HG03135 (cell line): ENCODE measurements at regions not wholly inside any gene's neighbourhood (a gene's known extent, or its start where the extent isn't known, plus 50 kb on each side); places are given as distances from the start of the nearest gene placed in this dataset.

ENCODE experiments used
- ATAC-seq: cut with Tn5 transposase; IDR thresholded peaks from one replicate; pipeline ENCODE4 v1.9.1; 2021; ENCODE audit warnings: mild to moderate bottlenecking, moderate library complexity; ENCODE audit not compliant: unreplicated experiment

DNA sequence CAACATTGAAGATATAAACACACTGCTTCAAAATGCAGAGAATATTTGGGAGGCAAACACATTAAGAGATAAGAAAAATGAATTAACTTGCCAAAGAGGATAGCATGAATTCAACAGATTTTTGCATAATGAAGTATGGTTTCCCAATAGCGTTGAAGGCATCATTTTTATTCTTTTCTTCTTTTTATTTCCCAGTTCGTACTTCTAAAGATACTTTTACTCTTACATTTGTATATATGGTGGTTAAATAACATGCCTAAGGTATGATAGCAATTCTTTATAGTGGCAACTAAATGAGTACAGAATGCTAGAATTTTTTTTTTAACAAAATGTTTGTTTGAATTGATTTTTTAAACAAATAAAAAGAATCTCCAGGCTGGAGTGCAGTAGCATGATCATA, 473.4 kb upstream of the MARCKS start:
- no peak for ATAC-seq

DNA sequence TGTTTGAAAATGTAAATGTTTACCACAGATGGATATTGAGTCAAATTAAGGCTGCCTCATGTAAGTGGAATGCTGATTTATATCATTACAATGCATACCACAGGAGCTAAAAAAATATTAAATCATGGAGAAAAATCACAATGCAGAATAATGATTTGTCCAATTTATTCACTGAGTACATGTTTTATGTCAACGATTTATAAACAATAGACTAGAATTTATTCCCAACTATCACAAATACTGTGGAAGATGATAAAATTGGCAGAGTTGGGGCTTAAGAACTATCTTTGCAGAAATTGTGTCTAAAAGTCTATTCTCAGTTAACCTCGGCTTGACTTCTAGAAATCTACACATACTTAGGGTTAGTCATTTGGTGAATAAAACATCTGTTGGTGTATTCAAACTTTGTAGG, 472.1 kb upstream of the MARCKS start:
- no peak for ATAC-seq

DNA sequence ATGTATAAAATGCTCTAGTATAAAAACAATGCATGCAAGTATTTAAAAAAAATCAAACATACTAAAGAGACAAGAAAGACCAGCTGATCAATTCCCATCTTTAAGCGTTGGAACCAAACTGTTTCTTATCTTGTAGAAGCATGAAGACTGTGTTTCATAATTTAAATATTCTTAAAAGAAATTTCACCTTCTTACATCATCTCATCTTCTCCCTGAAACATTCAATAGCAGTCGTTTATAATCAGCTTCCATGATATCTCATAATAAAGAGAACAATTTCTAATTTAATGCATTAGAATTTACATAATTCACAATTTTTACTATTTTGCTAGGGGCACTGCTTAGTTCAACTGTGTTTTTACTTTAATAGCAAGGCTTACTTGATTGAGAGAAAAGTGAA, 468.1 kb upstream of the MARCKS start:
- ATAC-seq = no peak

DNA sequence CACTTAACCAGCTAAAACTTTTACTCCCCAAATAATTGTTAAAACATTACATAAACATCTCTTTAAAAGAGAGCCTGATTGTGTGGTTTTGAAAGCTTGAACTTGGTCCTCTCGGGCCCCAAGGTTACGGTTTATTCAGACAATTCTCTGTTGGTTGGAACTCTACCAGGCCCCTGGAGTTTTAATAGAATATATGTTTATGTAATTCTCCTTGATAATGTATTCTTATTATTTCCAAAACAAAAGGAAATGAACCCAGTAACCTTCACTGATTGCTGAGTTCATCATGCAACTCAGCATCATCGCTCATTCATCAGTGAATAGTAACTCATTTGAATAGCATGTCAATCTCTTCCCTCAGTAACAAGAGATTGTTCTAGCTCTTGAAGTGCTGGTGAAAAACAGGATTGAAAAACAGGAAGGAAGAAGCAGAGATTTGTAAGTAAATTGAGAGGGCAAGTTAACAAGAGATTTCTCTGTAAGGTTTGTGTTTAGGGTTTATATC, 464.5 kb upstream of the MARCKS start:
- no peak for ATAC-seq

DNA sequence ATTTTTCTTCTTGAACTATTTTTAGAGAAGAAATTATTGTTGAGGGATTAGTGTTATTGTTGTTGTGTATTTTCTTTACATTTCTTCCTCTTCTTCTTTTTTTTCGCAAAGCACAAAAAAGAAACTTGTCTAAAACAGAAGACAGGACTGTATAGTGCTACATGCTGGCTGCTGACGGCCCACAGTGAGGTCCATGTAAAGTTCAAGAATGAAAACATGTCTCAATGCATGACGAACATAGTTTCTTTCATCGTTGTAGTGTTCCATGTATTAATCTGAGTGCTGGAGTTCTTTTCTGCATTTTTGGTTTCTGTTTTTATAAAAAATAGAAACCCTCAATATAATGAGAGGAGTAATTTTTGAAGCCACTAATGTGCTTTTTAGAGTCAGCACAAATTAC, 462.9 kb upstream of the MARCKS start:
- no peak for ATAC-seq

DNA sequence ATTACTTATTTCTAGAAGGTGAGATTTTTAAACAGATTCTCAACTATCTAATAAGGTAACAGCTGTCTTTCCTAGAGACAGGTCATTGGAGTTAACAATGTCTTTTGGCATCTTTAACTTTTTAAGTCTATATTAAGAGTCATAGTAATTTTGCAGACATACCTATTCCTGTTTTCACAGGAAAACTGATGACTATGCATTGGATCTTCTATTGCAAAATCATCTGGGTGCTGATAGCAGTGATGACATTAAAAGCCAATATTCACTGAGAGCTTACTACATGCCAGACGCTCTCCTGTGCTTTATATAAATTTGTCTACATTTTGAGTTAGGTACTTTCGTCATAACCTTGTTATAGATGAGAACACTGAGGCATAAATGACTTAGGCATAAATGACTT, 462.4 kb upstream of the MARCKS start:
- ATAC-seq = no peak

DNA sequence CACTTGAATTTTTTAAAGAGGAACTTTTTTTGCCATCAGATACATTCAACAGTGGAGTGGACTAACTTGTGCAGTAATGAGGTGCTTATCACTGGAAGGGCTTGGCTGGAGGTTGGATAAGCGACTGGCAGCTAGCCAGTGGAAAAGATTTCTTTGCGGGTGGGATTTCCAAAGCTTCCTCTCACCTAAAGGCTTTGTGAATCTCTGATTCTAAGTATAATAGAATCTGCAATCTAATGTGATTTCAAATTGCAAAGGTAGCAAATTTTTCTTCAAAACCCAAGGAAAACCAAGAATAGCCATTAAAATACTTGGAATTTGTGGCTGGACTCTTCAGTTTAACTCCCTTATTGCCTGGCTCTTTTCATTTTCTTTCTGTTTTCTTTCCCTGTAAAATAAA, 460.4 kb upstream of the MARCKS start:
- no peak for ATAC-seq

DNA sequence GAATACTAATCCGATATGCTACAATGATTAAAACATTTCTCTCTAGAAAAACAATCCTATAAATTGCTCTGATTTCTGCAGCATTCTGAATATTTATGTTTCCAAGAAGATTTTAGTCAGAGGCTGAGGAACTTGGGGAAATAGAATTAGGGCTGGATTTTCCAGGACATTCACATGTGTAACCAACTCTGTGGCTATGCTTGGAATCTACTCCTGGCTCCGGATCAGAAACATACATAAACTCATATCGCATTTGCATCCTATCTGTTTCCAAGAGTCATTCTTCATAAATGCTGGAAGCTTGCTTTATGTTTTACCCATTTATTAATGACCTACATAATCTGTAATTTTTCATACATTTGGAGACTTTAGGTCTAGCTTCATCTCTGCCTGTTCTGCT, 459.9 kb upstream of the MARCKS start:
- no peak for ATAC-seq

DNA sequence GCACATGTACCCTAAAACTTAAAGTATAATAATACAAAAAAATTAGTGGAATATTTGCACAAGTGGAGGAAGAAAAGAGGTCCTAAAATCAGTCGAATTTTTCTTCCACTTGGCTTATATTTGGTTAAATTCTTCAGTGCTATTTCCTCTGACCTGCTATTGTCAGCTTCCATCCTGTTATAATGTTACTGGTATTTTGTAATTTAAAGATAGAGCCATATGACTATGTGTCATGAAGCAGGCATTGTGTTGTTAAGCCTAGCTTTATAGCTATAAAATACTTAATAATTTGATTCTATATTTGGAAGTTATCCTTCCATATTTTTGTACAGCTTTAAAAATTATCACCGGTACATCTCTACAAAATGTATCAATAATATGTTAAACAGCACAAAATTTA, 455.9 kb upstream of the MARCKS start:
- no peak for ATAC-seq

DNA sequence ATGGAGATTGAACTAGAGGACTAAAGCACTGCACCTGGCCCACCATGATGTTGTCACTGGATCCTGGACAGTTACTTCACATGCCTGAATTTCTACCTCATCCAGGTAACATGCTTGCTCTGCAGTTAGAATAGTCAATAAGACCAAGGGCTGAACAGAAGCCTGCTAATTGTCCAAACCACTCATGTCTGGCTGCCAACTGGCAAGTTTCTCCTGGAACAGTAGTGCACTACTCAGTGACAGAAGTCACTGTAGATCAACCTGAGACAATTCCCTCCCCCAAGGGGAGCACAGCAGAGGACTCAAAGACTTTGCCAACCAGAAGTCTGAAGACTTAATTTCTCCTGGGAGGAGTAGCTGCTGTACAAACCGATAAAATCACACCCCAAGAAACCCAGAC, 454.6 kb upstream of the MARCKS start:
- ATAC-seq = no peak

DNA sequence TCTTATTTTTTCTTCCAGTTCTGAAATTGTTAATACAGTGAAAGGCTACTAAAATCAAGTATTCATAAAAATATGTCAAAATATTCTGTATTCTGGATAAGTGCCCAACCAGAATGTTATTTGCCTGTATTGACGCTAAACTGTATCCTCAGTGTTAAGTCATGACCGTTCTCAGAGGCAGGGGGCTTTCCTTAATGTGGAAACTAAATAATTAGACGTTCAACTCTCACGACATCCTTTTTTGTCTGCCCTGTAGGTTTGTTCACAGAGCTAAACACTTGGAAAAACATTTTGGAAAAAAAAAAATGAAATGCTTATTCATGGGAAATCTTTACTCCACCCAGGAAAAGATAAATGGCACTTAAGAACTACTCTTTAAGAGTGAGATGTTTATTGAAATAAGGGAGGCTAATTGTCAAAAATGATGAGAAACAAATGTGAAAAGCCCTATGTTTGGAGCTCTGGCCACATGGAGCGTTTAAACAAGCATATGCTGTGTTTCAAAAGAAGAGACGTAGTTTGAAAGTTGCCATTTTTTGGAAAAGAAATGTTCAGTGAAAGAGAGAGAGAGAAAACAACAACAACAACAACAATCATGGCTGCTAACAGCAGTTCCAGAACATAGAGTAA, 453.1 kb upstream of the MARCKS start:
- no peak for ATAC-seq

DNA sequence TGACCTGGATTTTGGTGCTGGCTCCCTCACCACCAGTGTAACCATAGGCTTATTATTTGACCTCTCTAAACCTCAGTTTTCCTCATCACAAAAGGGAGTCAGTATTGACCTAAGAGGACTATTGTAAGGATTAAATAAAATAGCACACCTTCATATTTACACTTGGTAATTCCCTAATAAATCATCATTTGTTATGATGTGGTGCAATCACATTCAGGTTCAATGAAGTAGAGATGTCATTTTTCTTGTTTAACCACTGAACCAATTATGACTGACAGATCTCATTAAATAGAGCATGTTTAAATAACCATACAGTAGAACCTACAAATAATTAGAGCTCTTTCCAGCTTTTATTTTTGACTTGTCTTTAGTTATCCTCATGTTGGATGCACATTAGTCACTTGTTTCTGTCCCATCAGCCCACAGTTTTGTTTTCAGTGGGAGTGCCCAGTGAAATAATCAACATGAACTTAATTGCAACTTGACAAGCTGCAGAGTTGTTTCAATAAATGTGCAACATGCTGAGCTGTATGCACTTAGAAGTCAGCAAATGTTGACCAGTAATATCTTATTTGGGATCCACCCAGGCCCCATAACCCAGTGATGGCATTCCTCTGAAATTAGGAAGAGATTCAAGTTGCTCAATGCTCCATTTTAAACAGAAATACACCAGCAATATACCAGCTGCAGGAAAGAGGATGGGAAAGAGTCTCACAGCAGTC, 451.7 kb upstream of the MARCKS start:
- ATAC-seq = no peak

DNA sequence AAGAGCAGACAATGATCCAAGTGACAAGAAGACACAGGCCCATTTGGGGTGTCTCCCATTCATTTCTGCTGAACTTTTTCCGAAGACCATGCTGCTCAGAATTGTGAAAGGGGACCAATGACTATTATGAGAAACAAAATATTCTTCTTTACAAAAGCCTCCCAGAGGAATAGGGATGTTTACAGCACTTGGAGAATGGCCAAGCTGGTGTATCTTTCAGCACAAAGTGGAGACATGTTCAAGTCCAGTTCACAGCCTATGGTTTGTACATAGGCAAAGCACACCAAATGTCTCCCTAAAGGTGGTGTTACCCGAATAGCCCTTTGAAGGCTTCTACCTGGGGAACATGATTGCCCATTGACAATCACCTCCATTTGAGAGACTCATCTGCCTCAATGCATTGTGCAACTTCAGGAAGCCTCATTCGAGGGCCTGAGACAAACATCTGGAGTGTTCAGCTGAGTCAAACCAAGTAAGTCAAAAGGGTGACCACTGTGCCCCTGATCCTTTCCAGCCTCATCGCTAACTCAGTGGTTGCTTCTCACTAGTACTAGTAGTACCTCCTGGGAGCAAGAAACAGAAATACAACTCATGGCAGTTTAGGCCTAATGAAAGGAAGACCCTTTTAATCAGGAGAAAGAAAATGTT, 451.0 kb upstream of the MARCKS start:
- ATAC-seq = no peak

DNA sequence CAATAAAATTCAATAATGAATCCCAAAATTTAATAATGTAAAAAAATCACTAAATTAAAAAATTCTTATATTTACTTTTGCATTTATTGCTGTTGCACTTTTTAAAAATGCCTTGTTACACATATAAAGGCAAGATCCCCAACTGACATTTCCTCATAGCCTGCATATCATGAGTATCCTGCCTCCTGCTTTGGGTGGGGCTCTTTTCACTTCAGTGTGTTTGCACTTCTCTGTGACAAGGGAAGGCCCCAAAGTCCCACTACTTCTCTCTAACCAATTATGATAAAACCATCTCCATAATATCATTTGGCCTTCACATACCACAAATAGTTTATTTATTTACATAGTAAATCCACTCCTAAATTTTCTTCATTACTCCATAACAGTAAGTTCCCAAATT, 446.1 kb upstream of the MARCKS start:
- ATAC-seq = no peak

DNA sequence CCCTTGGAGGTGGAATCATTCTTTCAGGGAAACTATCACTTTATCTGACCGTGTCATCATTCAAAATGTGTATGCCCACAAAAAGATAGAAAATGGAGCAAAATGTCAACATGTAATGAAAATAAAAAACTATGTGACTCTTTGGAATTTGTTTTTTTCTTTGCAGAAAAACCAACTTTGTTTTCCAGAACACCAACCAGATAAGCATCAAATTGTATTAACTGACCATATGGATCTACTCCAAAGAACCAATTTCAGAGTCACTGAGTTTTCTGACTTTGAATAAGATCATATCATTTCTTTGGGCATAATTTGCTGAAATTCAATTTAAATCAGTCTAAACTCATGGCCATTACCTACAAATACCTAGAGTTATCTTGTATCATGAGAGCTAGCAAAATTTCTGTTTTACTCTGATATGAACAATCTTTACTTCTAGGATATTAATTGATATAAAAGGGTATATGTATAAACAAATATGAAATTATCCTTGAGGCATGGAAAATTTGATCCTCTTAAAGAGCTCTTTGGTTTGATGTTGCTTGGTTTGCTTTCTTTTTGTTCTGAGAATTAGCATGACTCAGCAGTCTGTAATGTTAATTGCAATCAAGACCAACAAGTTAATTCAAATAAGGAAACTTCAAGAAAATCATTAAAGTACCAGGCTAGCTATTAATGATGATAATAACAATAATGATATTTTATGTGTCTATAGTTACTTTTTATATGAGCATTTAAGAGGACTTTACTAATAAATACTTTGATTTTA, 444.4 kb upstream of the MARCKS start:
- ATAC-seq = no peak

DNA sequence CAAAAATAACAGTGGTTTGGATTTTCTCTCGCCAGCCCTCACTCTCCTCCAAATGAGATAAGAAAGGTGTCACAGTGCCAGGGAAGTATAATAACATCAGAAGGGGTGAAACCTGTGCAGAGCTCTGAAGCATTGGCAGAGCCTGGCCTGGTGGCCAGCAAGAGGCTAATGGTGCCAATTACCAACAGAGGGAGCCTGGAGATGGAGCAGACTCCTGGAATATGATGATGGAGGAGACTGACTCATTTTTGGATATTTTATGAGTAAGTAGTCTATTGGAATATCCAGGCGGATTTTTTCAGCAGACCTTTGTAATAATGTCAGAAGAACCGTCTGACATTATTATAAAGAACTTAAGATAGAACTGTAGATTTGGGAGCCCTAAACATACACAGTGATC, 442.6 kb upstream of the MARCKS start:
- ATAC-seq = no peak

DNA sequence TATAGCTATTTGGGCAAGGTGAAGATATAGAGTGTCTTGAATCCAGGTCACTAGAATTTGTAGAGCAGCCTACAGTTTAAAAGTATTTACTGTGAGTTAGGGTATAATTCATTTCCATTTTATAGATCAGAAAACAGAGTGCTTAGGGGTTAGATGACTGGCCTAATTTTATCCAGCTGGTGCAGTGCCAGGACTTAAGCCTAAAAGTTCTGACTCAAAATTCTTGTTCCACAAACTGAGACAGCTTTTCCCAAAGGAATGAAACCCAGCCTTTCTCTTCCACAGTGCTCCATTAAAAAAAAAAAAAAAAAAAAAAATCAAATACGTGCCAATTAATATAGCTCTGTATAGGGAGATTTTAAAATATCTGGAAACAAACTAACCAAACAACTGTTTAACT, 441.0 kb upstream of the MARCKS start:
- no peak for ATAC-seq

DNA sequence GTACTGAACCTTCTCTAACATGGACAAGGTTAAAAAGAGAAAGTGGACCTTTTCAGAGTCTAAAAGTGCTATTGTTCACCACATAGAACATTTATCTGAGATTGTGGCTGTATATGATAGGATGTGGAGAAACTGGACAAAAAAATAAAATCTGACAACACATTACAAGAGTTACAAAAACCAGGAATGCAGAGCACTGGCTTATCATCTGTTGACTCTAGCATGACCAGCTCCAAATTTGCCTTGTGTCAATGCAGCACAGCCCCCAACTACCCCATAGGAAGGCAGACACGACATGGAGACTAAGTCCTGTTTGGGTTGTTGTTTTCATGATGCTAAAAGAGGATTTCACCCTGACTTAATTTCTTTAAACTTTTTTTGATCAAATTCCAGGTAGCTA, 436.9 kb upstream of the MARCKS start:
- no peak for ATAC-seq

DNA sequence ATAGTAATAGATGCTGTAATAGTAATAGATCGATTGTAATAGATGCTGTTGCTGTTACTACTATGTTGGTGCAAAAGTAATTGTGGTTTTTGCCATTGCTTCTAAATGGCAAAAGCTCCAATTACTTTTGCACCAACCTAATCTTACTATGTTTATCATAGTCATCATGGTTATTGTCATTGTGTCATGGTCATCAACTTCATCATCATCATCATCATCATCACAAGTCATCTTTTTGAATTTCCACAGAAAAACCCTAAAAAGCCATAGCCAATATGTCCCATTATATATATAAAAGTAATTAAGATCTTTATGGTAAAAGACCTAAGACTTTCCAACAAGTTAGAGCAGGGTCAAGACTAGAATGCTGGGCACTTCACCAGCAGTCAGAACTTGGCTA, 435.1 kb upstream of the MARCKS start:
- ATAC-seq = no peak

DNA sequence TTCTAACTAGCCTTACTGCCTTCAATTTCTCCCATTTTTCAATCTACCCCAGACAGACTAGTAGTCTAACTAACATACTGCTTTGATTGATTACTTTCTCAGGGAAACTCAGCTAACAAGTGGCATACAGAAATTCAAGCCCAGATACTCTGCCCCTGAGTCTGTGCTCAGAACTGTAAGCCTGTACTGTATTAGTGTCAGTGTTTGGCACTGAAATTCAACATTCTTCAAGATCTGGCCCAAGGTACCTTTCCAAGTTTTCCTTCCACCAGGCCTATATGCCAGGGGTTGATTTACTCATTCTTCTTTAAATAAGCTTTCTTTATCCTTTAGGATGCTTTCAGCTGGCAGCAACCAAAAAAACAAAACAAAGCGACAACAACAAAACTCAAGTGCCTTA, 433.2 kb upstream of the MARCKS start:
- ATAC-seq = no peak

DNA sequence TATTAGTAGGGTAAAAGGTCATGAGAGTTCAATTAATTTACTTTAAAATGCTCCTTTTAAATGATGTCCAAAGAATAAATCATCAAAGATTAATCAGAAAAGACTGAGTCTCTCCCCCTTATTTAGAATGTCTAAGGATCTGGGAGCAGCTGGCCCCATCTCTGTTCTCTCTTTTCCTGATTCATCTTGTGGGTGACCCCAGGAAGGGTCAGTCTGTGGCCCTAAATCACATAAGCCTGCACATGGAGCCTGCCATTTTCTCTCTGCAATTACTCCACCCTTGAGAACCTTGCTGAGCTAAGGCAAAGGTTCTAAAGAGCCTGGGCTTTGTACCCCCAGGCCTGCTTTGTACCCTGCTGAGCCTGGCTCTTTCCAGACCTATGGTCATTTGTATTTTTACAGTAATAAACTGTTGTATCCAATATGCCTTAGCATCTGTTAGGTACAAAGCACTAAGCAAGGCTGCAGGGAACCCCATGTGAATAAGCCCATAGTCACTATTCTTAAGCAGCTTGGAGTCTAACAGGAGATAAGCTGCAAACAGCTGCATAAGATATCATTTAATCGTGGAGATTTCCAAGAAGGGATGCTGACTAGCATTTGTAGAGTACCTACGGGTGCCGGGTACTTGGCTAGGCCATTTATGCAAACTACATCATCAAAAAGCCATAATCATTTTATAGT, 431.0 kb upstream of the MARCKS start:
- ATAC-seq = no peak
